ENCODE measurements at regions not wholly inside any gene's neighbourhood (a gene's known extent, or its start where the extent isn't known, plus 50 kb on each side); places are given as distances from the start of the nearest gene placed in this dataset.

GRCh38 chr20:22678678-22679077 is 94.3 kb upstream of the FOXA2 start:
- Histone ChIP-seq H4K20me1 (ENCODE audit: low read depth, low read length) (no peaks in the 10 kb centered on the region), H3K36me3 (ENCODE audit: low read length) (no peaks in the 10 kb centered on the region), H3K4me3 (ENCODE audit: insufficient read depth, low read length, poor library complexity, severe bottlenecking) (no peak overlapping the region), H3F3A (ENCODE audit: insufficient read depth) (no peaks in the 10 kb centered on the region), H3K27ac (ENCODE audit: low read depth, low read length) (no peak overlapping the region), H2AFZ (ENCODE audit: low read depth, low read length, severe bottlenecking) (no peak overlapping the region), H3K79me2 (ENCODE audit: insufficient read depth, low read length) (no peaks in the 10 kb centered on the region), H3K9ac (ENCODE audit: low read length) (no peak overlapping the region), H3K27me3 (ENCODE audit: low read length) (no peaks in the 10 kb centered on the region), H3K9me3 (ENCODE audit: insufficient read depth, low read length) (no peaks in the 10 kb centered on the region), H3K4me2 (ENCODE audit: low read depth, low read length, poor library complexity, severe bottlenecking) (no peak overlapping the region), H3K9me2 (replicated peaks; ENCODE audit: insufficient read depth, low read length) (no peaks in the 10 kb centered on the region)
- TF ChIP-seq CTCF (IDR thresholded peaks at IDR 0.05; ENCODE audit: insufficient read depth, low read length, poor library complexity, severe bottlenecking), result no peak
- TF ChIP-seq EZH2phosphoT487 (conservative IDR thresholded peaks at IDR 0.05; ENCODE audit: low read length), result no peak

GRCh38 chr20:22679197-22679596 is 94.8 kb upstream of the FOXA2 start:
- H3F3A ChIP-seq (ENCODE audit: insufficient read depth), result no peaks in the 10 kb centered on the region
- H3K9ac ChIP-seq (ENCODE audit: low read length), result no peak overlapping the region
- H4K20me1 ChIP-seq (ENCODE audit: low read depth, low read length), result no peaks in the 10 kb centered on the region
- no peak for TF ChIP-seq CTCF (IDR thresholded peaks at IDR 0.05; ENCODE audit: insufficient read depth, low read length, poor library complexity, severe bottlenecking)
- no peak for TF ChIP-seq EZH2phosphoT487 (conservative IDR thresholded peaks at IDR 0.05; ENCODE audit: low read length)
- no peak overlapping the region for H3K27ac ChIP-seq (ENCODE audit: low read depth, low read length)
- no peaks in the 10 kb centered on the region for H3K9me2 ChIP-seq (replicated peaks; ENCODE audit: insufficient read depth, low read length)
- no peak overlapping the region for H3K4me3 ChIP-seq (ENCODE audit: insufficient read depth, low read length, poor library complexity, severe bottlenecking)
- H3K79me2 ChIP-seq (ENCODE audit: insufficient read depth, low read length), result no peaks in the 10 kb centered on the region
- H3K4me2 ChIP-seq (ENCODE audit: low read depth, low read length, poor library complexity, severe bottlenecking), result no peak overlapping the region
- H3K9me3 ChIP-seq (ENCODE audit: insufficient read depth, low read length), result no peaks in the 10 kb centered on the region
- H3K27me3 ChIP-seq (ENCODE audit: low read length), result no peaks in the 10 kb centered on the region
- no peak overlapping the region for H2AFZ ChIP-seq (ENCODE audit: low read depth, low read length, severe bottlenecking)
- H3K36me3 ChIP-seq (ENCODE audit: low read length), result no peaks in the 10 kb centered on the region

- Histone ChIP-seq H4K20me1 (ENCODE audit: low read depth, low read length) (no peaks in the 10 kb centered on the region), H3K36me3 (ENCODE audit: low read length) (no peaks in the 10 kb centered on the region), H3F3A (ENCODE audit: insufficient read depth) (no peaks in the 10 kb centered on the region), H3K27me3 (ENCODE audit: low read length) (no peaks in the 10 kb centered on the region), H3K4me3 (ENCODE audit: insufficient read depth, low read length, poor library complexity, severe bottlenecking) (no peak overlapping the region), H3K79me2 (ENCODE audit: insufficient read depth, low read length) (no peaks in the 10 kb centered on the region), H3K27ac (ENCODE audit: low read depth, low read length) (no peak overlapping the region), H2AFZ (ENCODE audit: low read depth, low read length, severe bottlenecking) (no peak overlapping the region), H3K9me2 (replicated peaks; ENCODE audit: insufficient read depth, low read length) (no peaks in the 10 kb centered on the region), H3K9me3 (ENCODE audit: insufficient read depth, low read length) (no peaks in the 10 kb centered on the region), H3K4me2 (ENCODE audit: low read depth, low read length, poor library complexity, severe bottlenecking) (no peak overlapping the region), H3K9ac (ENCODE audit: low read length) (no peak overlapping the region)
- no peak for TF ChIP-seq EZH2phosphoT487 (conservative IDR thresholded peaks at IDR 0.05; ENCODE audit: low read length)
- TF ChIP-seq CTCF (IDR thresholded peaks at IDR 0.05; ENCODE audit: insufficient read depth, low read length, poor library complexity, severe bottlenecking), result no peak
These were observed 95.8 kb upstream of the FOXA2 start for GRCh38 chr20:22680031-22680740.

All from SU-DHL-6 (cell line).